RWPE2 (cell line): ENCODE measurements at regions not wholly inside any gene's neighbourhood (a gene's known extent, or its start where the extent isn't known, plus 50 kb on each side); places are given as distances from the start of the nearest gene placed in this dataset.
A peak's percentile ranks its signal among the peaks of the same experiment; 100 is the strongest.

Experiments used
- ATAC-seq: fragments of 200-7000 bp; cut with Tn5 transposase; 3 replicates; pipeline ENCODE4 v1.9.1; 2021; ENCODE audit warnings: low read depth
- DNase-seq: peaks from one replicate; pipeline ENCODE4 v3.0.0-alpha.2; 2020; ENCODE audit warnings: low spot score
- H3K27ac ChIP-seq: fragments of 450-650 bp; 2 replicates; pipeline ENCODE4 v1.5.1; 2017; ENCODE audit warnings: mild to moderate bottlenecking; ENCODE audit not compliant: poor library complexity, severe bottlenecking
- H3K27me3 ChIP-seq: fragments of 250-450 bp; sonication (Bioruptor Pico); 2 replicates; pipeline ENCODE4 v1.5.1; 2021; ENCODE audit warnings: mild to moderate bottlenecking, moderate library complexity; ENCODE audit not compliant: insufficient read depth, poor library complexity, severe bottlenecking
- H3K36me3 ChIP-seq: fragments of 250-450 bp; sonication (Bioruptor Pico); 2 replicates; pipeline ENCODE4 v1.5.1; 2020; ENCODE audit warnings: low read depth, mild to moderate bottlenecking, moderate library complexity
- H3K4me1 ChIP-seq: fragments of 250-450 bp; sonication (Bioruptor Pico); 2 replicates; pipeline ENCODE4 v1.5.1; 2021; ENCODE audit warnings: mild to moderate bottlenecking, moderate library complexity; ENCODE audit not compliant: insufficient read depth, poor library complexity, severe bottlenecking
- H3K4me3 ChIP-seq: fragments of 250-450 bp; sonication (Bioruptor Pico); 2 replicates; pipeline ENCODE4 v1.5.1; 2021; ENCODE audit warnings: mild to moderate bottlenecking, moderate library complexity; ENCODE audit not compliant: severe bottlenecking
- H3K9me3 ChIP-seq: fragments of 250-450 bp; sonication (Bioruptor Pico); 2 replicates; pipeline ENCODE4 v1.5.1; 2021; ENCODE audit warnings: mild to moderate bottlenecking, moderate library complexity; ENCODE audit not compliant: severe bottlenecking
- CTCF ChIP-seq: fragments of 450-650 bp; IDR thresholded peaks from one replicate; pipeline ENCODE4 v1.5.1; 2017; ENCODE audit warnings: mild to moderate bottlenecking, moderate library complexity; ENCODE audit not compliant: poor library complexity, severe bottlenecking

GRCh38 chr21:43339668-43340067 is 87.3 kb downstream of the SIK1 start:
- Histone ChIP-seq H3K27ac (peak overlapping the region; percentile 40), H3K36me3 (no peaks in the 10 kb centered on the region), H3K4me3 (no peak overlapping the region), H3K27me3 (no peaks in the 10 kb centered on the region), H3K4me1 (peaks cover 19% of the 10 kb centered on the region), H3K9me3 (no peaks in the 10 kb centered on the region)
- TF ChIP-seq CTCF: no peak
- ATAC-seq (no peak), DNase-seq (no peak)

GRCh38 chr21:43338951-43339350 is 88.0 kb downstream of the SIK1 start:
- H3K27ac ChIP-seq: peak overlapping the region; percentile 40
- no peak for ATAC-seq

GRCh38 chr21:43337901-43338655 is 88.9 kb downstream of the SIK1 start:
- no peak for TF ChIP-seq CTCF
- ATAC-seq: no peak
- Histone ChIP-seq H3K4me1 (peaks cover 23% of the 10 kb centered on the region), H3K9me3 (no peaks in the 10 kb centered on the region), H3K4me3 (no peak overlapping the region), H3K36me3 (no peaks in the 10 kb centered on the region), H3K27ac (no peak overlapping the region), H3K27me3 (no peaks in the 10 kb centered on the region)
- DNase-seq: no peak

More at GRCh38 chr21:43338951-43339350, 88.0 kb downstream of the SIK1 start:
- Histone ChIP-seq H3K36me3 (no peaks in the 10 kb centered on the region), H3K27me3 (no peaks in the 10 kb centered on the region), H3K9me3 (no peaks in the 10 kb centered on the region), H3K4me1 (peaks cover 17% of the 10 kb centered on the region), H3K4me3 (no peak overlapping the region)
- no peak for TF ChIP-seq CTCF
- no peak for DNase-seq

GRCh38 chr21:43335119-43335518 is 91.8 kb downstream of the SIK1 start:
- no peak for DNase-seq
- Histone ChIP-seq H3K36me3 (no peaks in the 10 kb centered on the region), H3K4me3 (no peak overlapping the region), H3K4me1 (peaks cover 15% of the 10 kb centered on the region), H3K27ac (no peak overlapping the region), H3K27me3 (no peaks in the 10 kb centered on the region), H3K9me3 (no peaks in the 10 kb centered on the region)
- ATAC-seq: no peak
- no peak for TF ChIP-seq CTCF

GRCh38 chr21:43334214-43334958 is 92.5 kb downstream of the SIK1 start:
- ATAC-seq (no peak), DNase-seq (no peak)
- H3K9me3 ChIP-seq: no peaks in the 10 kb centered on the region
- no peak overlapping the region for H3K4me3 ChIP-seq
- H3K4me1 ChIP-seq: peaks cover 15% of the 10 kb centered on the region
- TF ChIP-seq CTCF: no peak
- no peaks in the 10 kb centered on the region for H3K36me3 ChIP-seq
- peak overlapping the region; percentile 75 for H3K27ac ChIP-seq
- H3K27me3 ChIP-seq: no peaks in the 10 kb centered on the region
